Esophagus muscularis mucosa (tissue), 4 donors: ENCODE measurements at regions not wholly inside any gene's neighbourhood (a gene's known extent, or its start where the extent isn't known, plus 50 kb on each side); places are given as distances from the start of the nearest gene placed in this dataset.

Experiments used
- DNase-seq: peaks from one replicate; pipeline ENCODE4 v3.0.0-alpha.2; 2017; ENCODE audit errors: extremely low spot score
- H3K27ac ChIP-seq, 4 donors: fragments of 200-600 bp; sonication (generic); replicated peaks in 1 of 4; 1 replicate in 3 of 4; 2 replicates in 1 of 4; pipeline ENCODE4 v1.5.1; 2016 to 2019; ENCODE audit warnings: mild to moderate bottlenecking in 1 of 4
- H3K27me3 ChIP-seq, 4 donors: fragments of 200-600 bp; sonication (generic); one replicate each; pipeline versions ENCODE4 v1.5.1 to v1.6.0; 2016 to 2019
- H3K36me3 ChIP-seq, 4 donors: fragments of 200-600 bp; sonication (generic); one replicate each; pipeline ENCODE4 v1.5.1; 2016 to 2019
- H3K4me1 ChIP-seq, 4 donors: fragments of 200-600 bp; sonication (generic); one replicate each; pipeline ENCODE4 v1.5.1; 2016 to 2019
- H3K4me3 ChIP-seq, 4 donors: fragments of 200-600 bp; sonication (generic); 1 replicate in 2 of 4; 2 replicates in 2 of 4; pipeline ENCODE4 v1.5.1; 2016 to 2019; ENCODE audit warnings: mild to moderate bottlenecking in 4 of 4, moderate library complexity in 1 of 4
- H3K9me3 ChIP-seq, 4 donors: fragments of 200-600 bp; sonication (generic); 1 replicate in 3 of 4; 2 replicates in 1 of 4; pipeline ENCODE4 v1.5.1; 2016 to 2019
- CTCF ChIP-seq, 3 experiments: fragments of 200-600 bp in 2 of 3; fragments of 450-650 bp in 1 of 3; sonication (generic) in 2 of 3; IDR thresholded peaks; one replicate each; pipeline ENCODE4 v1.5.1; 2017 to 2019; ENCODE audit warnings: antibody characterized with exemption in 3 of 3, mild to moderate bottlenecking in 2 of 3, moderate library complexity in 1 of 3
- EP300 ChIP-seq: sonication (generic); formaldehyde crosslinking; IDR thresholded peaks from one replicate; pipeline ENCODE4 v1.6.1; 2017; ENCODE audit warnings: antibody characterized with exemption
- POLR2A ChIP-seq: fragments of 450-650 bp; IDR thresholded peaks from one replicate; pipeline ENCODE4 v1.6.1; 2017; ENCODE audit warnings: antibody characterized with exemption, moderate library complexity, mild to moderate bottlenecking, low read depth
- POLR2AphosphoS5 ChIP-seq, 2 donors: sonication (generic); formaldehyde crosslinking; IDR thresholded peaks; one replicate each; pipeline ENCODE4 v1.6.1; 2017; ENCODE audit warnings: antibody characterized with exemption in 2 of 2
- WGBS: methylation state at CpG from one replicate; pipeline ENCODE4 v1.1.5; 2018; 5-methylcytosine and 5-hydroxymethylcytosine counted together
- intact Hi-C: fragments of 100-400 bp; cut with DNase I; formaldehyde crosslinking; loops from one replicate; pipeline ENCODE4 v1.15.1; 2023

GRCh38 chr15:47603026-47603425, 114.3 kb upstream of the SEMA6D start:
- no peaks in the 10 kb centered on the region for H3K36me3 ChIP-seq
- intact Hi-C loops = no loop called here
- H3K4me1 ChIP-seq = peaks cover 5 to 8% (median 8%) of the 10 kb centered on the region in 4 donors
- peaks cover 0 to 4% (median 0%) of the 10 kb centered on the region in 4 donors for H3K9me3 ChIP-seq
- 87% methylated on average over 2 of the region's 2 CpGs for WGBS
- no peak for DNase-seq
- no peak overlapping the region for H3K27ac ChIP-seq
- TF ChIP-seq EP300 (no peak), POLR2AphosphoS5 (IDR thresholded peaks at IDR 0.05) (no peak), CTCF (IDR thresholded peaks at IDR 0.05) (no peak), POLR2A (no peak)
- no peak overlapping the region for H3K4me3 ChIP-seq
- H3K27me3 ChIP-seq = no peaks in the 10 kb centered on the region

- DNase-seq = no peak
- H3K27ac ChIP-seq = no peak overlapping the region
These were observed 109.6 kb upstream of the SEMA6D start for GRCh38 chr15:47607695-47608094.

GRCh38 chr15:47609693-47610092, 107.6 kb upstream of the SEMA6D start:
- no peak for TF ChIP-seq POLR2AphosphoS5 (IDR thresholded peaks at IDR 0.05)
- no peak for TF ChIP-seq CTCF (IDR thresholded peaks at IDR 0.05)
- no peak for TF ChIP-seq EP300
- no peaks in the 10 kb centered on the region for H3K27me3 ChIP-seq
- H3K4me3 ChIP-seq = no peak overlapping the region
- H3K9me3 ChIP-seq = peaks cover 0 to 4% (median 0%) of the 10 kb centered on the region in 4 donors
- H3K27ac ChIP-seq = no peak overlapping the region
- no peak for DNase-seq
- intact Hi-C loops = no loop called here
- H3K36me3 ChIP-seq = no peaks in the 10 kb centered on the region
- H3K4me1 ChIP-seq = peaks cover 8 to 12% (median 10%) of the 10 kb centered on the region in 4 donors
- WGBS = 63% methylated on average over 2 of the region's 2 CpGs

More at GRCh38 chr15:47607695-47608094, 109.6 kb upstream of the SEMA6D start:
- H3K27me3 ChIP-seq = no peaks in the 10 kb centered on the region
- H3K36me3 ChIP-seq = no peaks in the 10 kb centered on the region
- peaks cover 0 to 4% (median 0%) of the 10 kb centered on the region in 4 donors for H3K9me3 ChIP-seq
- TF ChIP-seq EP300 = no peak
- TF ChIP-seq CTCF (IDR thresholded peaks at IDR 0.05) = no peak
- no peak for TF ChIP-seq POLR2A
- no peak for TF ChIP-seq POLR2AphosphoS5 (IDR thresholded peaks at IDR 0.05)
- peaks cover 8 to 12% (median 10%) of the 10 kb centered on the region in 4 donors for H3K4me1 ChIP-seq
- intact Hi-C loops = no loop called here
- H3K4me3 ChIP-seq = no peak overlapping the region

GRCh38 chr15:47610736-47611135, 106.6 kb upstream of the SEMA6D start:
- H3K27me3 ChIP-seq = no peaks in the 10 kb centered on the region
- peaks cover 8 to 12% (median 10%) of the 10 kb centered on the region in 4 donors for H3K4me1 ChIP-seq
- no peaks in the 10 kb centered on the region for H3K36me3 ChIP-seq
- no peak overlapping the region for H3K4me3 ChIP-seq
- intact Hi-C loops = no loop called here
- TF ChIP-seq EP300 = no peak
- no peak for TF ChIP-seq CTCF (IDR thresholded peaks at IDR 0.05)
- no peak for TF ChIP-seq POLR2A
- TF ChIP-seq POLR2AphosphoS5 (IDR thresholded peaks at IDR 0.05) = no peak
- peaks cover 0 to 4% (median 0%) of the 10 kb centered on the region in 4 donors for H3K9me3 ChIP-seq
- DNase-seq = no peak
- H3K27ac ChIP-seq = no peak overlapping the region
- WGBS = 89% methylated on average over 2 of the region's 2 CpGs

- Histone ChIP-seq H3K9me3 (no peaks in the 10 kb centered on the region), H3K4me1 (no peaks in the 10 kb centered on the region), H3K27ac (no peak overlapping the region), H3K4me3 (no peak overlapping the region), H3K27me3 (no peaks in the 10 kb centered on the region), H3K36me3 (no peaks in the 10 kb centered on the region)
- TF ChIP-seq EP300 = no peak
- TF ChIP-seq POLR2AphosphoS5 (IDR thresholded peaks at IDR 0.05) = no peak
- TF ChIP-seq CTCF (IDR thresholded peaks at IDR 0.05) = no peak
- no peak for TF ChIP-seq POLR2A
- intact Hi-C loops = no loop called here
- no peak for DNase-seq
- 82% methylated on average over 2 of the region's 2 CpGs for WGBS
These were observed 102.8 kb upstream of the SEMA6D start for GRCh38 chr15:47614360-47615011.
